HUES6 (cell line): ENCODE measurements at regions not wholly inside any gene's neighbourhood (a gene's known extent, or its start where the extent isn't known, plus 50 kb on each side); places are given as distances from the start of the nearest gene placed in this dataset.
"Not testable (repeated sequence)": the region's sequence is repeated elsewhere in the genome, so short reads cannot be mapped to it uniquely, and the experiment has no call there.

Experiments
- H3K27ac ChIP-seq: 2 replicates; pipeline ENCODE4 v1.7.0; 2013; ENCODE audit warnings: low read depth, mild to moderate bottlenecking, low read length, inconsistent platforms
- H3K27me3 ChIP-seq: 2 replicates; pipeline ENCODE4 v1.6.1; 2013; ENCODE audit warnings: low read length; ENCODE audit not compliant: control insufficient read depth, insufficient read depth
- H3K36me3 ChIP-seq: 2 replicates; pipeline ENCODE4 v1.6.1; 2013; ENCODE audit warnings: low read length; ENCODE audit not compliant: control insufficient read depth, insufficient read depth
- H3K4me1 ChIP-seq: 2 replicates; pipeline ENCODE4 v1.6.1; 2013; ENCODE audit warnings: low read length; ENCODE audit not compliant: control insufficient read depth, insufficient read depth
- H3K4me3 ChIP-seq: 2 replicates; pipeline ENCODE4 v1.5.1; 2013; ENCODE audit warnings: low read depth, low read length
- H3K9ac ChIP-seq: one replicate; pipeline ENCODE4 v1.6.1; 2013; ENCODE audit warnings: mild to moderate bottlenecking, low read length
- H3K9me3 ChIP-seq: 2 replicates; pipeline ENCODE4 v1.6.1; 2013; ENCODE audit warnings: low read depth, low read length; ENCODE audit not compliant: control insufficient read depth, insufficient read depth

GRCh38 chr1:181985936-181986906, 75.3 kb downstream of the ZNF648 start:
- Histone ChIP-seq H3K9ac (no peak overlapping the region), H3K27ac (no peak overlapping the region), H3K4me3 (no peak overlapping the region), H3K36me3 (no peaks in the 10 kb centered on the region), H3K9me3 (no peaks in the 10 kb centered on the region), H3K27me3 (no peaks in the 10 kb centered on the region), H3K4me1 (0 out of 2 replicates have a peak, but pooled peaks cover 13% of the 10 kb centered on the region)

GRCh38 chr1:181985281-181985680, 76.2 kb downstream of the ZNF648 start:
- 0 out of 2 replicates have a peak, but pooled peaks cover 13% of the 10 kb centered on the region for H3K4me1 ChIP-seq

DNA sequence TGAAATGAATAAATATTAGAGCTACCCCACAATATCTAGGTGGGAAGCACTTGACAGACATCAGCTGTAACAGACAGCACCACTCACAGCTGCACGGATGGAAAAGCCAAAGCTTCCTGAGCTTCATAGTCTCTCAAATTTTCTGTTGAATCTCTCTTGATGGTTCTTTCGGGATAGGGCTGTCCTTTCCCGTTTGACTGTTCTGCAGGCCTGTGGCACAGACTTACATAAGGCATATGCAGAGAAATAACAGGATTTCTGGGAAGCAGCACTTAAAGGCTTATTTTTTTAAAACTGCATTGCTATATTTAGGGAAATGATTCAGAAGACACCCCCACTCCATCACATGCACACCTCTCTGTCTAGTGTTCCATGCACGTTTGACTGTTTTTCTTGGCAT, 77.5 kb downstream of the ZNF648 start:
- Histone ChIP-seq H3K27me3 (no peaks in the 10 kb centered on the region), H3K36me3 (no peaks in the 10 kb centered on the region), H3K27ac (no peak overlapping the region), H3K4me1 (0 out of 2 replicates have a peak, but pooled peaks cover 13% of the 10 kb centered on the region), H3K4me3 (no peak overlapping the region), H3K9me3 (no peaks in the 10 kb centered on the region), H3K9ac (no peak overlapping the region)

More at GRCh38 chr1:181985281-181985680, 76.2 kb downstream of the ZNF648 start:
- Histone ChIP-seq H3K9me3 (no peaks in the 10 kb centered on the region), H3K27me3 (no peaks in the 10 kb centered on the region), H3K27ac (no peak overlapping the region), H3K4me3 (no peak overlapping the region), H3K36me3 (no peaks in the 10 kb centered on the region), H3K9ac (no peak overlapping the region)

DNA sequence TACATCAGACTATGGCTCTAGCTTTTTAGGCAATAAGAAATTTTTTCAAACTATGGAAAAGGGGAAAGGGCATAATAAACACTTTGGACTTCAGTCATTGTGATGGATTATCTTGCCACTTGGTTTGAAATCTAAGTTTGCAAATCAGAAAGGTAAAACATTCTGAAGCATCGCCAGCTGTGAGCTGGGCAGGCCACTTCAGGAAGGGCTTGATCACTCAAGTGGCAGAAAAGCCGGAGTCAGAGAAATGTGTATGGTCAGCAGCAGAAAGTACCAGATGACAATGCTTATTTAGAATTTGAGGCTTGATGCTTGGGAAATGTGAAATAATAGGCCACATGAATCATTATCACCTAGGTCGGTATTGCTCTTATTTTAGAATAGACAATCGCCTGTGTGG, 79.7 kb downstream of the ZNF648 start:
- H3K9me3 ChIP-seq: no peaks in the 10 kb centered on the region
- H3K9ac ChIP-seq: no peak overlapping the region
- H3K27ac ChIP-seq: no peak overlapping the region
- 0 out of 2 replicates have a peak, but pooled peaks cover 9% of the 10 kb centered on the region for H3K4me1 ChIP-seq
- no peaks in the 10 kb centered on the region for H3K27me3 ChIP-seq
- H3K36me3 ChIP-seq: no peaks in the 10 kb centered on the region
- H3K4me3 ChIP-seq: no peak overlapping the region

GRCh38 chr1:181972256-181972655, 89.3 kb downstream of the ZNF648 start:
- Histone ChIP-seq H3K4me1 (peaks cover 25% of the 10 kb centered on the region), H3K9me3 (peaks cover 7% of the 10 kb centered on the region), H3K9ac (no peak overlapping the region), H3K27ac (no peak overlapping the region), H3K27me3 (no peaks in the 10 kb centered on the region), H3K4me3 (no peak overlapping the region), H3K36me3 (no peaks in the 10 kb centered on the region)

GRCh38 chr1:181971424-181971823, 90.1 kb downstream of the ZNF648 start:
- Histone ChIP-seq H3K27ac (peak overlapping the region; percentile 82; the same call in 1 of the 2 replicates), H3K9me3 (peaks cover 7% of the 10 kb centered on the region), H3K9ac (no peak overlapping the region), H3K4me3 (no peak overlapping the region), H3K4me1 (peaks cover 25% of the 10 kb centered on the region), H3K36me3 (no peaks in the 10 kb centered on the region), H3K27me3 (no peaks in the 10 kb centered on the region)

- peak overlapping the region; percentile 82 for H3K27ac ChIP-seq
- H3K4me1 ChIP-seq: peaks cover 25% of the 10 kb centered on the region
- no peak overlapping the region for H3K9ac ChIP-seq
- H3K27me3 ChIP-seq: no peaks in the 10 kb centered on the region
- H3K36me3 ChIP-seq: no peaks in the 10 kb centered on the region
- no peak overlapping the region; the same call in 1 of the 2 replicates for H3K4me3 ChIP-seq
- peaks cover 7% of the 10 kb centered on the region for H3K9me3 ChIP-seq
Observed at GRCh38 chr1:181969902-181970301, 91.6 kb downstream of the ZNF648 start.

GRCh38 chr1:181954696-181955095, 106.8 kb downstream of the ZNF648 start:
- peaks cover 12% of the 10 kb centered on the region for H3K9me3 ChIP-seq
- H3K9ac ChIP-seq, H3K36me3 ChIP-seq, H3K27me3 ChIP-seq, H3K27ac ChIP-seq, H3K4me3 ChIP-seq, H3K4me1 ChIP-seq: not testable (repeated sequence)

GRCh38 chr1:181954178-181954577, 107.3 kb downstream of the ZNF648 start:
- H3K9ac ChIP-seq, H3K36me3 ChIP-seq, H3K27ac ChIP-seq, H3K4me3 ChIP-seq, H3K4me1 ChIP-seq, H3K27me3 ChIP-seq: not testable (repeated sequence)
- H3K9me3 ChIP-seq: peaks cover 15% of the 10 kb centered on the region

- Histone ChIP-seq H3K27me3 (no peaks in the 10 kb centered on the region), H3K36me3 (no peaks in the 10 kb centered on the region)
Observed at GRCh38 chr1:181953596-181953995, 107.9 kb downstream of the ZNF648 start.

DNA sequence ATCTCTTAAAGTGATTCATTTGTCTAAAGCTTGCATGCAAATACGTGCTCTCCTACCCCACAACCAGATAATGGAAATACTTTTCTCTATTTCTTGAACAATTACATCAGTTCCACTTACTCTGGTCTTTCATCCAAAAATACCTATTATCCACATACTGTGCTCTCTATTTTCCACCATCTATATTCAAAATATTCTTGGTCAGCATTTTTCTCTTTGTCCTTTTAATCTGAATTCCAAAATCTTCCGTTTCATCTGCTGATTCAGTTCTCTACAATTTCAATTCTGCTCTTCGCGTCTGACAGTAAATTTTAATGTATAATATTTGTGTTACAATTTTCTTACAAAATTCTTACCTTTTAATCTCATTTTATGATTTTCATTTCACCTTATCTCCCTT, 110.3 kb downstream of the ZNF648 start:
- no peaks in the 10 kb centered on the region for H3K36me3 ChIP-seq
- H3K27me3 ChIP-seq: no peaks in the 10 kb centered on the region
- H3K4me1 ChIP-seq: no peaks in the 10 kb centered on the region
- H3K27ac ChIP-seq: no peak overlapping the region
- no peak overlapping the region for H3K9ac ChIP-seq
- peaks cover 20% of the 10 kb centered on the region for H3K9me3 ChIP-seq
- no peak overlapping the region for H3K4me3 ChIP-seq

More at GRCh38 chr1:181953596-181953995, 107.9 kb downstream of the ZNF648 start:
- H3K4me1 ChIP-seq: no peaks in the 10 kb centered on the region
- H3K27ac ChIP-seq: no peak overlapping the region
- H3K4me3 ChIP-seq: no peak overlapping the region
- H3K9ac ChIP-seq: no peak overlapping the region
- peaks cover 18% of the 10 kb centered on the region for H3K9me3 ChIP-seq
